22Rv1 (cell line): ENCODE measurements at regions not wholly inside any gene's neighbourhood (a gene's known extent, or its start where the extent isn't known, plus 50 kb on each side); places are given as distances from the start of the nearest gene placed in this dataset.

Source experiments
- ZFX ChIP-seq: fragments of 450-650 bp; IDR thresholded peaks from 2 replicates; pipeline ENCODE4 v1.6.1; 2017; ENCODE audit warnings: antibody characterized with exemption, borderline replicate concordance
- TF ChIP-seq, protein P1 (sequence below): fragments of 450-650 bp; IDR thresholded peaks from 2 replicates; pipeline ENCODE4 v1.5.1; 2017; ENCODE audit warnings: mild to moderate bottlenecking

DNA sequence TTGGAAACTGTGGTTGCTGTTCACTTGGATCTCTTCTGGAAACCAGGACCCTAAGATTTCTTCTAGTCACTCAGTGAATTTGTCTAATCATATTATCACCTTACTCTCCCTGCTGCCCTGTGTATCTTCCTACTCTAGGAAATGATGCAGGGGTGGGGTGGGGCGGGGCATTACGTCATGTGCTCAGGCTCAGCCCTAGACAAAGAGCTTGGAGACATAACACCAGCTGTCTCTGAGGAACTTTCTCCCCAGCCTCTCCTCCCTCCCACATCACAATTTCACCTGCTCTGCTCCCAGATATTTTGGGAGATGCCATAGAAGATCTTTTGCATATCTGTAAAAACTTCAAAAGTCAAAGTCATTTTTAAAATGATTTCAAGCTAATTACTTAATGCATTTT lies 470.4 kb downstream of the ZSWIM6 start:
- TF ChIP-seq, protein P1, sequence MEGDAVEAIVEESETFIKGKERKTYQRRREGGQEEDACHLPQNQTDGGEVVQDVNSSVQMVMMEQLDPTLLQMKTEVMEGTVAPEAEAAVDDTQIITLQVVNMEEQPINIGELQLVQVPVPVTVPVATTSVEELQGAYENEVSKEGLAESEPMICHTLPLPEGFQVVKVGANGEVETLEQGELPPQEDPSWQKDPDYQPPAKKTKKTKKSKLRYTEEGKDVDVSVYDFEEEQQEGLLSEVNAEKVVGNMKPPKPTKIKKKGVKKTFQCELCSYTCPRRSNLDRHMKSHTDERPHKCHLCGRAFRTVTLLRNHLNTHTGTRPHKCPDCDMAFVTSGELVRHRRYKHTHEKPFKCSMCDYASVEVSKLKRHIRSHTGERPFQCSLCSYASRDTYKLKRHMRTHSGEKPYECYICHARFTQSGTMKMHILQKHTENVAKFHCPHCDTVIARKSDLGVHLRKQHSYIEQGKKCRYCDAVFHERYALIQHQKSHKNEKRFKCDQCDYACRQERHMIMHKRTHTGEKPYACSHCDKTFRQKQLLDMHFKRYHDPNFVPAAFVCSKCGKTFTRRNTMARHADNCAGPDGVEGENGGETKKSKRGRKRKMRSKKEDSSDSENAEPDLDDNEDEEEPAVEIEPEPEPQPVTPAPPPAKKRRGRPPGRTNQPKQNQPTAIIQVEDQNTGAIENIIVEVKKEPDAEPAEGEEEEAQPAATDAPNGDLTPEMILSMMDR: no peak
- no peak for TF ChIP-seq ZFX
